IMR-90 (cell line): ENCODE measurements at regions not wholly inside any gene's neighbourhood (a gene's known extent, or its start where the extent isn't known, plus 50 kb on each side); places are given as distances from the start of the nearest gene placed in this dataset.

Experiments
- ATAC-seq: fragments of 200-7000 bp; cut with Tn5 transposase; 2 replicates; pipeline ENCODE4 v1.9.1; 2020; ENCODE audit warnings: low read depth, mild to moderate bottlenecking, moderate library complexity
- BruUV-seq: library from RNA; stranded (reverse); fragments of 400-500 nt; replicated peaks from 2 replicates; lab custom pipeline; 2021; lab: Mats Ljungman, UMichigan
- CTCF ChIA-PET: fragments of 300-600 bp; formaldehyde crosslinking; extraction: SDS; loops from one replicate; lab custom pipeline; 2021; ENCODE audit warnings: antibody characterized with exemption; lab: Yijun Ruan, JAX
- POLR2A ChIA-PET: fragments of 300-600 bp; sonication (Branson Sonifier 250); formaldehyde crosslinking; loops from one replicate; lab custom pipeline; 2022; ENCODE audit warnings: antibody characterized with exemption; ENCODE audit not compliant: unreplicated experiment; lab: Charles Lee
- DNase-seq: peaks from one replicate; pipeline ENCODE4 v3.0.0; 2013
- H2AFZ ChIP-seq: replicated peaks from 2 replicates; pipeline ENCODE3; 2013; ENCODE audit warnings: low read length, mild to moderate bottlenecking; ENCODE audit not compliant: poor library complexity
- H2AK5ac ChIP-seq: 2 replicates; pipeline ENCODE4 v1.6.1; 2013; ENCODE audit warnings: low read depth, low read length, inconsistent platforms
- H2AK9ac ChIP-seq: replicated peaks from 2 replicates; pipeline ENCODE3; 2013; ENCODE audit warnings: mild to moderate bottlenecking, low read depth, low read length, moderate library complexity; ENCODE audit not compliant: poor library complexity
- H2BK120ac ChIP-seq: 2 replicates; pipeline ENCODE4 v1.6.1; 2013; ENCODE audit warnings: low read depth, low read length, inconsistent platforms
- H2BK15ac ChIP-seq: 3 replicates; pipeline ENCODE4 v1.6.1; 2013; ENCODE audit warnings: low read depth, low read length, inconsistent platforms
- H2BK20ac ChIP-seq: 2 replicates; pipeline ENCODE4 v1.6.1; 2013; ENCODE audit warnings: low read depth, mild to moderate bottlenecking, inconsistent platforms, low read length, moderate library complexity
- H2BK5ac ChIP-seq: 2 replicates; pipeline ENCODE4 v1.6.1; 2013; ENCODE audit warnings: mild to moderate bottlenecking, low read depth, low read length, inconsistent platforms; ENCODE audit not compliant: poor library complexity, severe bottlenecking
- H3K14ac ChIP-seq: replicated peaks from 2 replicates; pipeline ENCODE4 v1.6.1; 2013; ENCODE audit warnings: low read depth, low read length, inconsistent platforms
- H3K18ac ChIP-seq: 2 replicates; pipeline ENCODE4 v1.6.1; 2013; ENCODE audit warnings: low read depth, low read length, control low read depth
- H3K23ac ChIP-seq: 2 replicates; pipeline ENCODE4 v1.6.1; 2013; ENCODE audit warnings: low read depth, low read length, inconsistent platforms
- H3K27ac ChIP-seq: 2 replicates; pipeline ENCODE4 v1.5.1; 2013; ENCODE audit warnings: mild to moderate bottlenecking, control low read depth, low read length; ENCODE audit not compliant: insufficient read depth
- H3K27me3 ChIP-seq: 2 replicates; pipeline ENCODE4 v1.6.1; 2013; ENCODE audit warnings: low read length; ENCODE audit not compliant: control insufficient read depth, insufficient read depth
- H3K36me3 ChIP-seq: 2 replicates; pipeline ENCODE4 v1.6.1; 2013; ENCODE audit warnings: low read length, mixed read lengths; ENCODE audit not compliant: control insufficient read depth, insufficient read depth
- H3K4ac ChIP-seq: 2 replicates; pipeline ENCODE4 v1.6.1; 2013; ENCODE audit warnings: low read depth, low read length, inconsistent platforms
- H3K4me1 ChIP-seq: 2 replicates; pipeline ENCODE4 v1.6.1; 2013; ENCODE audit warnings: low read length, mixed read lengths; ENCODE audit not compliant: control insufficient read depth, insufficient read depth
- H3K4me2 ChIP-seq: 2 replicates; pipeline ENCODE4 v1.6.1; 2013; ENCODE audit warnings: low read depth, mild to moderate bottlenecking, control low read depth, low read length, moderate library complexity
- H3K4me3 ChIP-seq: 2 replicates; pipeline ENCODE4 v1.5.1; 2013; ENCODE audit warnings: low read depth, mild to moderate bottlenecking, control low read depth, low read length, moderate library complexity; ENCODE audit not compliant: insufficient read depth
- H3K56ac ChIP-seq: 2 replicates; pipeline ENCODE4 v1.6.1; 2013; ENCODE audit warnings: low read length, inconsistent platforms; ENCODE audit not compliant: insufficient read depth; ENCODE audit errors: extremely low read depth
- H3K79me1 ChIP-seq, 2 experiments: 2 replicates each; pipeline ENCODE4 v1.6.1; 2013; ENCODE audit warnings: low read length in 2 of 2, inconsistent platforms in 1 of 2, low read depth in 1 of 2
- H3K9ac ChIP-seq: 2 replicates; pipeline ENCODE4 v1.6.1; 2013; ENCODE audit warnings: low read depth, low read length, control low read depth
- H3K9me1 ChIP-seq: 2 replicates; pipeline ENCODE4 v1.6.1; 2013; ENCODE audit warnings: low read length, inconsistent platforms; ENCODE audit not compliant: insufficient read depth
- H3K9me3 ChIP-seq: 2 replicates; pipeline ENCODE4 v1.6.1; 2013; ENCODE audit warnings: low read length; ENCODE audit not compliant: control insufficient read depth, insufficient read depth
- H4K20me1 ChIP-seq: 2 replicates; pipeline ENCODE4 v1.6.1; 2013; ENCODE audit warnings: low read length, inconsistent platforms; ENCODE audit not compliant: insufficient read depth
- H4K5ac ChIP-seq: 2 replicates; pipeline ENCODE4 v1.6.1; 2013; ENCODE audit warnings: mild to moderate bottlenecking, low read depth, low read length, control low read depth
- H4K8ac ChIP-seq, 2 experiments: 2 replicates each; pipeline ENCODE4 v1.6.1; 2013; ENCODE audit warnings: low read depth in 2 of 2, low read length in 2 of 2, control low read depth in 1 of 2, inconsistent platforms in 1 of 2
- H4K91ac ChIP-seq: 2 replicates; pipeline ENCODE4 v1.6.1; 2013; ENCODE audit warnings: low read depth, low read length, inconsistent platforms; ENCODE audit not compliant: insufficient read depth
- BHLHE40 ChIP-seq: fragments of 150-350 bp; IDR thresholded peaks from 2 replicates; pipeline ENCODE4 v1.6.1; 2016; ENCODE audit warnings: mild to moderate bottlenecking, low read depth, low read length
- CEBPB ChIP-seq: IDR thresholded peaks from 2 replicates; pipeline ENCODE4 v1.6.1; 2012; ENCODE audit warnings: low read depth, low read length, improper control_type of control experiment
- CHD1 ChIP-seq: IDR thresholded peaks from 2 replicates; pipeline ENCODE4 v1.6.1; 2012; ENCODE audit warnings: low read depth, low read length, improper control_type of control experiment
- FOS ChIP-seq: fragments of 150-350 bp; IDR thresholded peaks from 2 replicates; pipeline ENCODE4 v1.6.1; 2016; ENCODE audit warnings: low read depth, low read length
- MAFK ChIP-seq: IDR thresholded peaks from 2 replicates; pipeline ENCODE4 v1.6.1; 2012; ENCODE audit warnings: low read depth, low read length, improper control_type of control experiment
- MAZ ChIP-seq: IDR thresholded peaks from 2 replicates; pipeline ENCODE4 v1.6.1; 2012; ENCODE audit warnings: low read depth, mild to moderate bottlenecking, low read length, improper control_type of control experiment, moderate library complexity, borderline replicate concordance
- MXI1 ChIP-seq: IDR thresholded peaks from 2 replicates; pipeline ENCODE4 v1.6.1; 2012; ENCODE audit warnings: low read depth, mild to moderate bottlenecking, low read length, moderate library complexity, borderline replicate concordance
- NFE2L2 ChIP-seq: fragments of 150-350 bp; IDR thresholded peaks from 2 replicates; pipeline ENCODE4 v1.6.1; 2016; ENCODE audit warnings: low read depth, mild to moderate bottlenecking, low read length
- POLR2A ChIP-seq: IDR thresholded peaks from 2 replicates; pipeline ENCODE4 v1.6.1; 2012; ENCODE audit warnings: mild to moderate bottlenecking, low read depth, low read length
- RAD21 ChIP-seq: IDR thresholded peaks from 2 replicates; pipeline ENCODE4 v1.6.1; 2012; ENCODE audit warnings: low read length, improper control_type of control experiment
- RCOR1 ChIP-seq: IDR thresholded peaks from 2 replicates; pipeline ENCODE4 v1.6.1; 2012; ENCODE audit warnings: mild to moderate bottlenecking, low read length, improper control_type of control experiment; ENCODE audit not compliant: insufficient replicate concordance
- RFX5 ChIP-seq: IDR thresholded peaks from 2 replicates; pipeline ENCODE4 v1.8.0; 2012; ENCODE audit warnings: low read depth, mild to moderate bottlenecking, low read length, moderate library complexity
- SMC3 ChIP-seq: fragments of 150-350 bp; IDR thresholded peaks from 2 replicates; pipeline ENCODE4 v1.6.1; 2016; ENCODE audit warnings: low read depth, mild to moderate bottlenecking, antibody characterized with exemption, low read length, moderate library complexity
- WGBS, 2 experiments: methylation state at CpG; one replicate each; pipeline versions ENCODE4 v1.1.5 to v1.1.7; 2013; ENCODE audit warnings: missing lambda C conversion rate in 2 of 2; ENCODE audit not compliant: insufficient read length in 1 of 2; ENCODE audit errors: extremely low coverage in 2 of 2; 5-methylcytosine and 5-hydroxymethylcytosine counted together
- dilution Hi-C: fragments of 300-500 bp; cut with HindIII; formaldehyde crosslinking; loops from one replicate; pipeline ENCODE4 v1.14.3; 2018; ENCODE audit warnings: low sequenced_read_pairs; ENCODE audit not compliant: unreplicated experiment
- in situ Hi-C: fragments of 300-500 bp; cut with MboI; formaldehyde crosslinking; loops from 3 replicates; pipeline ENCODE4 v1.14.3; 2019; ENCODE audit warnings: low sequenced_read_pairs, inconsistent platforms, mixed read lengths
- intact Hi-C: fragments of 100-400 bp; cut with micrococcal nuclease; formaldehyde crosslinking; loops from 2 replicates; pipeline ENCODE4 v1.10.0; 2022
- TF ChIP-seq, protein P1 (sequence below): fragments of 150-350 bp; IDR thresholded peaks from 2 replicates; pipeline ENCODE4 v1.6.1; 2017; ENCODE audit warnings: mild to moderate bottlenecking, antibody characterized with exemption, low read length, low read depth
- TF ChIP-seq, protein P2 (sequence below): fragments of 150-350 bp; IDR thresholded peaks from 2 replicates; pipeline ENCODE4 v1.6.1; 2016; ENCODE audit warnings: low read depth, mild to moderate bottlenecking, low read length, moderate library complexity, borderline replicate concordance
- TF ChIP-seq, protein P3 (sequence below): conservative IDR thresholded peaks from 2 replicates; pipeline ENCODE4 v1.5.1; 2012; ENCODE audit warnings: mild to moderate bottlenecking, low read depth, low read length, improper control_type of control experiment

DNA sequence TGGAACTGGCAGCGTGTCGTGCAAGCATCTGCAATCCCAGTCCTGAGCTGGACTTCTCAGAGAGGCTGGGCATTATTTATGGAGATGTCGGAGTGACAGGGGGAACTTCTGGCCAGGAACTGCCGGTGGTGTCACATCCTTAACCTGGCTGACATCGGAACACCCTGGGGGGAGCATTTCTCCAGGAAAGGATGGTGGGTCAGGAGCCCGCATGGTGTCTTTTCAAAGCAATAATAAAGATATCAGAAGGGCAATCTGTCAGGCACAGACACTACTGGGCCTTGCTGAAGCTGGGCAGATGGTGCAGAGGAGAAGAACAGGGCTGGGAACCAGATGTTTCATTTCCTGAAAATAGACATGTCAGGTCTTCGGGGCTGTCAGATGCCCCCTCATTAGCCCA lies 133.5 kb downstream of the WNT7A start:
- H4K8ac ChIP-seq = no peak overlapping the region
- TF ChIP-seq MAFK (no peak), POLR2A (no peak), MAZ (no peak), MXI1 (no peak), NFE2L2 (no peak), SMC3 (no peak), RFX5 (no peak), CEBPB (no peak), FOS (no peak), RAD21 (no peak), RCOR1 (no peak), BHLHE40 (no peak), CHD1 (no peak)
- TF ChIP-seq, protein P1, sequence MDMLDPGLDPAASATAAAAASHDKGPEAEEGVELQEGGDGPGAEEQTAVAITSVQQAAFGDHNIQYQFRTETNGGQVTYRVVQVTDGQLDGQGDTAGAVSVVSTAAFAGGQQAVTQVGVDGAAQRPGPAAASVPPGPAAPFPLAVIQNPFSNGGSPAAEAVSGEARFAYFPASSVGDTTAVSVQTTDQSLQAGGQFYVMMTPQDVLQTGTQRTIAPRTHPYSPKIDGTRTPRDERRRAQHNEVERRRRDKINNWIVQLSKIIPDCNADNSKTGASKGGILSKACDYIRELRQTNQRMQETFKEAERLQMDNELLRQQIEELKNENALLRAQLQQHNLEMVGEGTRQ = no peak
- TF ChIP-seq, protein P2, sequence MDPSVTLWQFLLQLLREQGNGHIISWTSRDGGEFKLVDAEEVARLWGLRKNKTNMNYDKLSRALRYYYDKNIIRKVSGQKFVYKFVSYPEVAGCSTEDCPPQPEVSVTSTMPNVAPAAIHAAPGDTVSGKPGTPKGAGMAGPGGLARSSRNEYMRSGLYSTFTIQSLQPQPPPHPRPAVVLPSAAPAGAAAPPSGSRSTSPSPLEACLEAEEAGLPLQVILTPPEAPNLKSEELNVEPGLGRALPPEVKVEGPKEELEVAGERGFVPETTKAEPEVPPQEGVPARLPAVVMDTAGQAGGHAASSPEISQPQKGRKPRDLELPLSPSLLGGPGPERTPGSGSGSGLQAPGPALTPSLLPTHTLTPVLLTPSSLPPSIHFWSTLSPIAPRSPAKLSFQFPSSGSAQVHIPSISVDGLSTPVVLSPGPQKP = no peak
- TF ChIP-seq, protein P3, sequence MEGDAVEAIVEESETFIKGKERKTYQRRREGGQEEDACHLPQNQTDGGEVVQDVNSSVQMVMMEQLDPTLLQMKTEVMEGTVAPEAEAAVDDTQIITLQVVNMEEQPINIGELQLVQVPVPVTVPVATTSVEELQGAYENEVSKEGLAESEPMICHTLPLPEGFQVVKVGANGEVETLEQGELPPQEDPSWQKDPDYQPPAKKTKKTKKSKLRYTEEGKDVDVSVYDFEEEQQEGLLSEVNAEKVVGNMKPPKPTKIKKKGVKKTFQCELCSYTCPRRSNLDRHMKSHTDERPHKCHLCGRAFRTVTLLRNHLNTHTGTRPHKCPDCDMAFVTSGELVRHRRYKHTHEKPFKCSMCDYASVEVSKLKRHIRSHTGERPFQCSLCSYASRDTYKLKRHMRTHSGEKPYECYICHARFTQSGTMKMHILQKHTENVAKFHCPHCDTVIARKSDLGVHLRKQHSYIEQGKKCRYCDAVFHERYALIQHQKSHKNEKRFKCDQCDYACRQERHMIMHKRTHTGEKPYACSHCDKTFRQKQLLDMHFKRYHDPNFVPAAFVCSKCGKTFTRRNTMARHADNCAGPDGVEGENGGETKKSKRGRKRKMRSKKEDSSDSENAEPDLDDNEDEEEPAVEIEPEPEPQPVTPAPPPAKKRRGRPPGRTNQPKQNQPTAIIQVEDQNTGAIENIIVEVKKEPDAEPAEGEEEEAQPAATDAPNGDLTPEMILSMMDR = no peak
- in situ Hi-C loops = no loop called here
- H2AK9ac ChIP-seq = no peak overlapping the region
- H3K4me1 ChIP-seq = no peaks in the 10 kb centered on the region
- H3K4me3 ChIP-seq = no peak overlapping the region
- H3K36me3 ChIP-seq = no peaks in the 10 kb centered on the region
- no peak overlapping the region for H2BK15ac ChIP-seq
- H4K5ac ChIP-seq = no peak overlapping the region
- no peak overlapping the region for H3K14ac ChIP-seq
- peak overlapping the region; percentile 23 for H2AFZ ChIP-seq
- no peak overlapping the region for H2BK120ac ChIP-seq
- H4K91ac ChIP-seq = no peak overlapping the region
- ChIA-PET POLR2A (no interaction called here), CTCF (no interaction called here)
- H3K18ac ChIP-seq = no peak overlapping the region
- no peak for DNase-seq
- H3K27me3 ChIP-seq = no peaks in the 10 kb centered on the region
- H3K56ac ChIP-seq = no peak overlapping the region
- no peak overlapping the region for H2AK5ac ChIP-seq
- no peak overlapping the region for H3K4ac ChIP-seq
- intact Hi-C loops = no loop called here
- no peak overlapping the region for H3K27ac ChIP-seq
- H3K9me1 ChIP-seq = no peaks in the 10 kb centered on the region
- no peak overlapping the region for H2BK20ac ChIP-seq
- no peaks in the 10 kb centered on the region for H4K20me1 ChIP-seq
- no peak overlapping the region for H2BK5ac ChIP-seq
- dilution Hi-C loops = no loop called here
- no peak for ATAC-seq
- WGBS, 2 experiments = 0% methylated on average over 2 of the region's 7 CpGs; no CpG with 5 or more reads in 1 of the 2 experiments
- H3K23ac ChIP-seq = no peak overlapping the region
- no peak overlapping the region for H3K9ac ChIP-seq
- BruUV-seq = no TSS peak
- H3K79me1 ChIP-seq = no peaks in the 10 kb centered on the region
- no peaks in the 10 kb centered on the region; the same call in 1 of the 2 replicates for H3K9me3 ChIP-seq
- H3K4me2 ChIP-seq = no peak overlapping the region
